Transverse colon (tissue), 4 donors: ENCODE measurements at regions not wholly inside any gene's neighbourhood (a gene's known extent, or its start where the extent isn't known, plus 50 kb on each side); places are given as distances from the start of the nearest gene placed in this dataset.

ENCODE experiments used
- DNase-seq: peaks from one replicate; pipeline ENCODE4 v3.0.0-alpha.2; 2019
- H3K27ac ChIP-seq, 4 donors: fragments of 200-600 bp; sonication (generic); 2 replicates each; pipeline ENCODE4 v1.5.1; 2016 to 2018; ENCODE audit warnings: inconsistent platforms in 4 of 4
- H3K27me3 ChIP-seq: fragments of 200-600 bp; sonication (generic); 2 replicates; pipeline ENCODE4 v1.5.1; 2017; ENCODE audit warnings: inconsistent platforms
- H3K36me3 ChIP-seq, 4 donors: fragments of 200-600 bp; sonication (generic); 2 replicates each; pipeline ENCODE4 v1.5.1; 2017 to 2019; ENCODE audit warnings: inconsistent platforms in 4 of 4
- H3K4me1 ChIP-seq, 4 donors: fragments of 200-600 bp; sonication (generic); 2 replicates each; pipeline ENCODE4 v1.5.1; 2017 to 2020; ENCODE audit warnings: inconsistent platforms in 4 of 4
- H3K4me3 ChIP-seq, 4 donors: fragments of 200-600 bp; sonication (generic); 1 replicate in 1 of 4; 2 replicates in 3 of 4; pipeline versions ENCODE4 v1.5.1 to v1.6.1; 2017 to 2019; ENCODE audit warnings: inconsistent platforms in 4 of 4
- H3K9me3 ChIP-seq, 2 donors: fragments of 200-600 bp; sonication (generic); 2 replicates each; pipeline ENCODE4 v1.5.1; 2017 to 2019; ENCODE audit warnings: inconsistent platforms in 2 of 2
- EP300 ChIP-seq: sonication (generic); formaldehyde crosslinking; IDR thresholded peaks from one replicate; pipeline ENCODE4 v1.6.1; 2017; ENCODE audit warnings: antibody characterized with exemption, low read depth
- POLR2A ChIP-seq: fragments of 450-650 bp; IDR thresholded peaks from one replicate; pipeline ENCODE4 v1.6.1; 2016; ENCODE audit warnings: antibody characterized with exemption, mild to moderate bottlenecking, moderate library complexity
- POLR2AphosphoS5 ChIP-seq, 3 donors: sonication (generic); formaldehyde crosslinking; IDR thresholded peaks; one replicate each; pipeline ENCODE4 v1.6.1; 2016; ENCODE audit warnings: antibody characterized with exemption in 3 of 3
- WGBS, 2 donors: methylation state at CpG; one replicate each; pipeline ENCODE4 v1.1.5; 2018; ENCODE audit warnings: low coverage in 1 of 2; 5-methylcytosine and 5-hydroxymethylcytosine counted together
- in situ Hi-C, 4 donors: fragments of 200-750 bp; cut with MboI; loops; one replicate each; pipeline versions ENCODE4 v1.15.0 to v1.15.1; 2017; ENCODE audit warnings: low sequenced_read_pairs in 3 of 4, low pct_ligation_motif_present in 1 of 4, low pct_unique_long_range_greater_than_20kb in 1 of 4
- intact Hi-C: fragments of 100-400 bp; cut with DNase I; formaldehyde crosslinking; loops from one replicate; pipeline ENCODE4 v1.15.1; 2023; ENCODE audit warnings: low total_unique reads
- TF ChIP-seq, protein P1 (sequence below), 5 experiments: fragments of 200-600 bp in 3 of 5; fragments of 450-650 bp in 2 of 5; sonication (generic) in 3 of 5; IDR thresholded peaks; 1 replicate in 2 of 5; 2 replicates in 3 of 5; pipeline ENCODE4 v1.5.1; 2016 to 2017; ENCODE audit warnings: antibody characterized with exemption in 5 of 5, inconsistent platforms in 3 of 5, mild to moderate bottlenecking in 2 of 5, moderate library complexity in 1 of 5

DNA sequence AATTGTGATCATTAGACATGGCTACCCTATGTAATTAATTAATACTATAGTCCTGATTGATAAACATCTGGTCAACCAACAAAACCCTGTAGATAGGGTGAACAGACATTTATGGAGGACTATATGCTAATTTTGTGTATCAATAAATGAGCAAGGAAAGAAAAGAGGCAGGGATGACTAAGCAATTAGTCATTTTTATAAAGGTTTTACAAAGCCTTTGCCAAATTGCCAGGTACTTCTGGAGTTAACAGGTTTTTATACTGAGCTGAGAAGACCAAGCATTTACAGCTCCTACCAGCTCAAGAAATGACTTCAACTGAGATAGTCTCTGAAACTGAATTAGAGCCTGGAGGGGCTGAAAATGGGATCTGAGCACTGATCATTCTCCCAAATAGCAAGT, 186.8 kb upstream of the PRR20A start:
- Histone ChIP-seq H3K36me3 (no peaks in the 10 kb centered on the region), H3K27ac (no peak overlapping the region), H3K9me3 (no peaks in the 10 kb centered on the region), H3K4me3 (no peak overlapping the region), H3K27me3 (no peaks in the 10 kb centered on the region), H3K4me1 (no peaks in the 10 kb centered on the region)
- no peak for TF ChIP-seq POLR2AphosphoS5 (IDR thresholded peaks at IDR 0.05)
- intact Hi-C loops (no loop called here), in situ Hi-C loops (no loop called here)
- DNase-seq, result no peak

DNA sequence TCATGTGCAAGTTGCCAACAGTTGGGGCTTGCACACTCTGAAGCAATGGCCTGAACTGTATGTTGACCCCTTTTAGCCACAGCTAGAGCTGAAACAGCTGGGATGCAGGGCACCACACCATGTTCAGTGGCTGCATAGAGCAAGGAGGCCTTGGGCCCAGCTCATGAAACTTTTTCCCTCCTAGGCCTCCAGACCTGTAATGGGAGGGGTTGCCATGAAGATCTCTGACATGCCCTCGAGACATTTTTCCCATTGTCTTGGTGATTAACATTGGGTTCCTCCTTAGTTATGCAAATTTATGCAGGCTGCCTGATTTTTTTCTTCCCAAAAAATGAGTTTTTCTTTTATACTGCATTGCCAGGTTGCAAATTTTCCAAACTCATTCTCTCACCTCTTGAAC, 165.1 kb upstream of the PRR20A start:
- WGBS, 2 donors, result 70 to 100% methylated on average over 1 of the region's 1 CpG
- DNase-seq, result no peak
- in situ Hi-C loops, result no loop called here
- intact Hi-C loops, result no loop called here
- TF ChIP-seq POLR2A (no peak), POLR2AphosphoS5 (IDR thresholded peaks at IDR 0.05) (no peak), EP300 (no peak)
- TF ChIP-seq, protein P1, sequence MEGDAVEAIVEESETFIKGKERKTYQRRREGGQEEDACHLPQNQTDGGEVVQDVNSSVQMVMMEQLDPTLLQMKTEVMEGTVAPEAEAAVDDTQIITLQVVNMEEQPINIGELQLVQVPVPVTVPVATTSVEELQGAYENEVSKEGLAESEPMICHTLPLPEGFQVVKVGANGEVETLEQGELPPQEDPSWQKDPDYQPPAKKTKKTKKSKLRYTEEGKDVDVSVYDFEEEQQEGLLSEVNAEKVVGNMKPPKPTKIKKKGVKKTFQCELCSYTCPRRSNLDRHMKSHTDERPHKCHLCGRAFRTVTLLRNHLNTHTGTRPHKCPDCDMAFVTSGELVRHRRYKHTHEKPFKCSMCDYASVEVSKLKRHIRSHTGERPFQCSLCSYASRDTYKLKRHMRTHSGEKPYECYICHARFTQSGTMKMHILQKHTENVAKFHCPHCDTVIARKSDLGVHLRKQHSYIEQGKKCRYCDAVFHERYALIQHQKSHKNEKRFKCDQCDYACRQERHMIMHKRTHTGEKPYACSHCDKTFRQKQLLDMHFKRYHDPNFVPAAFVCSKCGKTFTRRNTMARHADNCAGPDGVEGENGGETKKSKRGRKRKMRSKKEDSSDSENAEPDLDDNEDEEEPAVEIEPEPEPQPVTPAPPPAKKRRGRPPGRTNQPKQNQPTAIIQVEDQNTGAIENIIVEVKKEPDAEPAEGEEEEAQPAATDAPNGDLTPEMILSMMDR (IDR thresholded peaks at IDR 0.05), result no peak
- H3K27me3 ChIP-seq, result no peaks in the 10 kb centered on the region
- no peaks in the 10 kb centered on the region for H3K36me3 ChIP-seq
- H3K27ac ChIP-seq, result no peak overlapping the region
- H3K4me1 ChIP-seq, result no peaks in the 10 kb centered on the region
- H3K4me3 ChIP-seq, result no peak overlapping the region
- H3K9me3 ChIP-seq, result no peaks in the 10 kb centered on the region

DNA sequence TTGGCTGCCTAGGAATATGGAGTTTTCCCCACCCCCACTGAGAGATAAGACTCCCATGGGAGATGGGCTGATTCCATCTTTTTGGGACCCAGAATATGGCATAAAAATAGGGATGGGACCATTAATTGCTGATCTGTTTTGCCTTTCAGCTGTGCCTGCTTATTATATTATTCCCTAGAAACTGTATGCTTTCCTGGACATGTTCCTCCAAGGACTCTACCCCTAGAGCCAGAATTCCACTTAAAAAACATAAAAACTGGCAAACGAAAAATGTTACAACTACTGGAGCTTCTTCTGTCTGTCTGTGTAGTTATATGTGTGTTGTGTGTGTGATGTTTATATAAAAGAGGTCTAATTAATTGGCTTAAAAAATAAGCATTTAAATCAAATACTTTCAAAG, 159.9 kb upstream of the PRR20A start:
- WGBS, 2 donors, result 35 to 75% methylated on average over 1 of the region's 1 CpG
- H3K27me3 ChIP-seq, result no peaks in the 10 kb centered on the region
- in situ Hi-C loops, result no loop called here

DNA sequence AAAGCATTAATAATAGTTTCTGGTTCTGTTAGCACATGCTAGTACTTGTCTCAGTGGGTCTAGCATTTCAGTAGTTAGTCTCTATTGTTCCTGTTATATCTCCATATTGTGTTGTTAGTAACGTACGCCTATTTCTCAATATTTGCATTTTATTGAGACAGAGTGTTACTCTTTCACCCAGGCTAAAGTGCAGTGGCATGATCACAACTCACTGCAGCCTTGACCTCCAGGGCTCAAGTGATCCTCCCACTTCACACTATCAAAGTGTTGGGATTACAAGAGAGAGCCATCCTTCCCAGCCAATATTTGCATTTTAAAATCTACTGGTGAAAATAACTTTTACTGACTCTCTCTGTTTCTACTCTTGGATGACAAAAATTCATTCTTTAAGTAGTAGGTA, 154.6 kb upstream of the PRR20A start:
- no peak overlapping the region for H3K4me3 ChIP-seq
- H3K27me3 ChIP-seq, result no peaks in the 10 kb centered on the region
- WGBS, 2 donors, result 72 to 79% methylated on average over 2 of the region's 2 CpGs
- TF ChIP-seq POLR2A, result no peak
- no peak for TF ChIP-seq EP300
- TF ChIP-seq, protein P1 (IDR thresholded peaks at IDR 0.05), result no peak
- TF ChIP-seq POLR2AphosphoS5 (IDR thresholded peaks at IDR 0.05), result no peak
- in situ Hi-C loops (no loop called here), intact Hi-C loops (no loop called here)
- H3K9me3 ChIP-seq, result no peaks in the 10 kb centered on the region
- DNase-seq, result no peak
- no peak overlapping the region for H3K27ac ChIP-seq
- H3K36me3 ChIP-seq, result no peaks in the 10 kb centered on the region
- H3K4me1 ChIP-seq, result no peaks in the 10 kb centered on the region

More for the DNA sequence above, 159.9 kb upstream of the PRR20A start:
- no peak for DNase-seq
- Histone ChIP-seq H3K27ac (no peak overlapping the region), H3K4me3 (no peak overlapping the region), H3K9me3 (no peaks in the 10 kb centered on the region), H3K36me3 (no peaks in the 10 kb centered on the region), H3K4me1 (no peaks in the 10 kb centered on the region)
- TF ChIP-seq POLR2A (no peak), POLR2AphosphoS5 (IDR thresholded peaks at IDR 0.05) (no peak), EP300 (no peak)
- TF ChIP-seq, protein P1 (IDR thresholded peaks at IDR 0.05), result no peak
- intact Hi-C loops, result no loop called here

DNA sequence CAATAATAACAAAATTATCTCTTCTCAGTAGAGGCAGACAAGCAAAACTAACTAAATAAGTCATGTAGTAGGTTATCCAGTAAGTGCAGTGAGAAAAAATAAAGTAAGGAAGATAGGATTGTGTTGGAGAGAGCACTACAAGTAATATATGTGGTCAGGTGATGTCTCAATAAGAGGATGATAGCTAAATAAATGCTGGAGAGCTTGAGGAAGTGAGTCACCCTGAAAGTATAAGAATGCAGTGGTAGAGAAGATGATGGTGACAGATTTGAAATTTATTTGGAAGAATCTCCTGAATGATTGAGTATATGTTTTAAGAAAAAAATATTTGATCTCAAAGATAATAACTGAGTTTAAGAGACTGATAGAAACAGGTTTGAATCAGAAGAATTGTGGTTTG, 152.2 kb upstream of the PRR20A start:
- Histone ChIP-seq H3K4me3 (no peak overlapping the region), H3K27ac (no peak overlapping the region), H3K9me3 (no peaks in the 10 kb centered on the region), H3K27me3 (no peaks in the 10 kb centered on the region), H3K4me1 (no peaks in the 10 kb centered on the region), H3K36me3 (no peaks in the 10 kb centered on the region)
- in situ Hi-C loops (no loop called here), intact Hi-C loops (no loop called here)
- TF ChIP-seq EP300, result no peak
- no peak for TF ChIP-seq POLR2AphosphoS5 (IDR thresholded peaks at IDR 0.05)
- no peak for TF ChIP-seq POLR2A
- TF ChIP-seq, protein P1 (IDR thresholded peaks at IDR 0.05), result no peak
- no peak for DNase-seq
